Activated B cell treated with CpG ODN at 0.5 μM for 24 hours (primary cell): ENCODE measurements at regions not wholly inside any gene's neighbourhood (a gene's known extent, or its start where the extent isn't known, plus 50 kb on each side); places are given as distances from the start of the nearest gene placed in this dataset.

Experiments
- ATAC-seq: fragments of 200-7000 bp; cut with Tn5 transposase; one replicate; pipeline ENCODE4 v1.10.0; 2021; ENCODE audit warnings: low read depth, mild to moderate bottlenecking, moderate library complexity
- CTCF ChIA-PET: fragments of 350-600 bp; sonication (Branson Sonifier 250); formaldehyde crosslinking; loops from one replicate; lab custom pipeline; 2021; ENCODE audit warnings: antibody characterized with exemption; lab: Charles Lee
- POLR2A ChIA-PET: fragments of 350-600 bp; sonication (Branson Sonifier 250); formaldehyde crosslinking; loops from one replicate; lab custom pipeline; 2021; ENCODE audit warnings: antibody characterized with exemption; lab: Charles Lee
- DNase-seq: peaks from one replicate; pipeline ENCODE4 v3.0.0; 2022
- H3K27ac Mint-ChIP-seq: one replicate; pipeline ENCODE4 v1.8.0; 2020; ENCODE audit warnings: mixed read lengths
- H3K27me3 Mint-ChIP-seq: one replicate; pipeline ENCODE4 v1.8.0; 2021; ENCODE audit warnings: mixed read lengths
- H3K36me3 Mint-ChIP-seq: one replicate; pipeline ENCODE4 v1.8.0; 2021; ENCODE audit warnings: low read depth, mixed read lengths
- H3K4me1 Mint-ChIP-seq: one replicate; pipeline ENCODE4 v1.8.0; 2021; ENCODE audit warnings: mixed read lengths
- H3K4me3 Mint-ChIP-seq: one replicate; pipeline ENCODE4 v1.8.0; 2020; ENCODE audit warnings: mild to moderate bottlenecking, mixed read lengths
- H3K9me3 Mint-ChIP-seq: one replicate; pipeline ENCODE4 v1.8.0; 2020; ENCODE audit warnings: mixed read lengths
- intact Hi-C: fragments of 100-400 bp; cut with micrococcal nuclease; formaldehyde crosslinking; loops from one replicate; pipeline ENCODE4 v1.15.1; 2024
- TF ChIP-seq, protein P1 (sequence below): fragments of 200-600 bp; IDR thresholded peaks from one replicate; pipeline ENCODE4 v1.8.0; 2022; ENCODE audit warnings: antibody characterized with exemption, mild to moderate bottlenecking

DNA sequence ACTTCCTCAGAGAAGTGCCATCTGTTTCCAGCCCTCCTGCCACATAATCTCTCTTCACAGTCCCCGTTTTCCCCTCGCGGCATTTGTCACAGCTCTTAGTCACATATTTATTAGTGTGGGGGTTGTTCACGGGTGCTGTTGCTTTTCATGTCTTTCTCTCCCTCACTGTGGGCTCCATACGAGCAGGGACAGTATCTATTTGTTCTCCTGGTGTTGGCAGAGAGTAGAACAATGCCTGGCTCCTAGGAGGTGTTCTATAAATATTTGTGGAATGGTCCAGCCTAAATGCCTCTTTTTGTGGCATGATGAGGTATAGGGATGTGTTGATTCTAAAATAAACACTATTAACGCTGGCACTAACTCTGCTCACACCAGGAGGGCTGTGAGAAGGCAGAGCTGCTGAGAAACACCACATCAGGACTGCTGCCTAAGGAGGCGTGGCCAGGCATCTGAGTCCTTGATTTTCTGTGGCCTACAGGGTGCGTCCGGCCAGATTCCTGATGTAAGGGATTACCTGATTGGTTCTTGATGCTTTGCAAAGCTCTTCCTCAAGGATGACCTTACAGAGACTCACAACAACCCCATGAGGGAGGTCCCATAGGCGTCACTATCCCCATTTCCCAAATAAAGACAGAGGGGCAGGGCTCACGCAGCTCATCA lies 219.8 kb upstream of the ARID1B start:
- peaks cover 2% of the 10 kb centered on the region for H3K36me3 Mint-ChIP-seq
- no peak overlapping the region for H3K4me3 Mint-ChIP-seq
- POLR2A ChIA-PET, result no interaction called here
- peaks cover 8% of the 10 kb centered on the region for H3K4me1 Mint-ChIP-seq
- peaks cover 5% of the 10 kb centered on the region for H3K9me3 Mint-ChIP-seq
- no peak for DNase-seq
- H3K27me3 Mint-ChIP-seq, result peaks cover 9% of the 10 kb centered on the region
- TF ChIP-seq, protein P1, sequence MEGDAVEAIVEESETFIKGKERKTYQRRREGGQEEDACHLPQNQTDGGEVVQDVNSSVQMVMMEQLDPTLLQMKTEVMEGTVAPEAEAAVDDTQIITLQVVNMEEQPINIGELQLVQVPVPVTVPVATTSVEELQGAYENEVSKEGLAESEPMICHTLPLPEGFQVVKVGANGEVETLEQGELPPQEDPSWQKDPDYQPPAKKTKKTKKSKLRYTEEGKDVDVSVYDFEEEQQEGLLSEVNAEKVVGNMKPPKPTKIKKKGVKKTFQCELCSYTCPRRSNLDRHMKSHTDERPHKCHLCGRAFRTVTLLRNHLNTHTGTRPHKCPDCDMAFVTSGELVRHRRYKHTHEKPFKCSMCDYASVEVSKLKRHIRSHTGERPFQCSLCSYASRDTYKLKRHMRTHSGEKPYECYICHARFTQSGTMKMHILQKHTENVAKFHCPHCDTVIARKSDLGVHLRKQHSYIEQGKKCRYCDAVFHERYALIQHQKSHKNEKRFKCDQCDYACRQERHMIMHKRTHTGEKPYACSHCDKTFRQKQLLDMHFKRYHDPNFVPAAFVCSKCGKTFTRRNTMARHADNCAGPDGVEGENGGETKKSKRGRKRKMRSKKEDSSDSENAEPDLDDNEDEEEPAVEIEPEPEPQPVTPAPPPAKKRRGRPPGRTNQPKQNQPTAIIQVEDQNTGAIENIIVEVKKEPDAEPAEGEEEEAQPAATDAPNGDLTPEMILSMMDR, result no peak
- peak; percentile 60 for ATAC-seq
- intact Hi-C loops, result no loop called here
- CTCF ChIA-PET, result no interaction called here
- H3K27ac Mint-ChIP-seq, result no peak overlapping the region

GRCh38 chr6:156556811-156557210 lies 220.4 kb upstream of the ARID1B start:
- DNase-seq, result no peak
- ChIA-PET CTCF (no interaction called here), POLR2A (no interaction called here)
- peaks cover 5% of the 10 kb centered on the region for H3K9me3 Mint-ChIP-seq
- ATAC-seq, result no peak
- no peak overlapping the region for H3K27ac Mint-ChIP-seq
- TF ChIP-seq, protein P1, result no peak
- H3K36me3 Mint-ChIP-seq, result peaks cover 2% of the 10 kb centered on the region
- H3K4me1 Mint-ChIP-seq, result peaks cover 8% of the 10 kb centered on the region
- H3K4me3 Mint-ChIP-seq, result no peak overlapping the region
- intact Hi-C loops, result no loop called here
- H3K27me3 Mint-ChIP-seq, result peaks cover 11% of the 10 kb centered on the region

DNA sequence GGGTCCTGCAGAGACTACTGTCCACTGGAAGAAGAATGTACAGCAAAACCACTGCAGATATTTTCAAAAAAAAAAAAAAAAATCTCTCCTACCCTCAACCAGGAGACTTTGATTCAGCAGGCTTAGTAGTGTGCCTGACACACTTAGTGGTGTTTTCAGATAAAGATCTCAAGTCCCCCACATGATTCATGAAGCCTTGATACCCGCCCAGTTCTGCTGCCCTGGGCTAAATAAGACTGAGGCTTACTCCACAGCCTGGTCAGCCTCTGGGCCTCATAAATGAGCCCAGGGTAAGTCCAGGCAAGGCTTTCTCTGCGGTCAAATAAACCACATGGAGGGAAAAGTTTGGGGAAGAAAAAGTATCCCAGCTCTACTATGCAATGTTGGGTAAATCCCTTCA lies 222.1 kb upstream of the ARID1B start:
- POLR2A ChIA-PET, result no interaction called here
- Mint-ChIP-seq H3K27ac (no peak overlapping the region), H3K4me1 (peaks cover 8% of the 10 kb centered on the region), H3K36me3 (no peaks in the 10 kb centered on the region), H3K27me3 (peaks cover 10% of the 10 kb centered on the region), H3K4me3 (no peak overlapping the region), H3K9me3 (no peaks in the 10 kb centered on the region)
- TF ChIP-seq, protein P1, result no peak
- intact Hi-C loops, result no loop called here
- DNase-seq, result no peak
- CTCF ChIA-PET, result no interaction called here
- no peak for ATAC-seq

GRCh38 chr6:156554160-156554559 lies 223.0 kb upstream of the ARID1B start:
- H3K27ac Mint-ChIP-seq, result no peak overlapping the region
- DNase-seq, result no peak
- no peaks in the 10 kb centered on the region for H3K9me3 Mint-ChIP-seq
- no peak for ATAC-seq
- TF ChIP-seq, protein P1, result no peak
- H3K36me3 Mint-ChIP-seq, result no peaks in the 10 kb centered on the region
- peaks cover 10% of the 10 kb centered on the region for H3K27me3 Mint-ChIP-seq
- CTCF ChIA-PET, result no interaction called here
- POLR2A ChIA-PET, result interaction anchor here (0.6 kb wide), 1 partner anchor 1241 kb away, joined by 4 read pairs; no protein-coding TSS in a partner anchor
- intact Hi-C loops, result no loop called here
- H3K4me1 Mint-ChIP-seq, result peaks cover 8% of the 10 kb centered on the region
- H3K4me3 Mint-ChIP-seq, result no peak overlapping the region

GRCh38 chr6:156552849-156553248 lies 224.3 kb upstream of the ARID1B start:
- DNase-seq (no peak), ATAC-seq (no peak)
- Mint-ChIP-seq H3K4me3 (no peak overlapping the region), H3K9me3 (no peaks in the 10 kb centered on the region), H3K36me3 (no peaks in the 10 kb centered on the region), H3K4me1 (peaks cover 8% of the 10 kb centered on the region), H3K27ac (no peak overlapping the region), H3K27me3 (peaks cover 10% of the 10 kb centered on the region)
- intact Hi-C loops, result no loop called here
- TF ChIP-seq, protein P1, result no peak
- ChIA-PET CTCF (no interaction called here), POLR2A (no interaction called here)
